PC-9 (cell line): ENCODE measurements at regions not wholly inside any gene's neighbourhood (a gene's known extent, or its start where the extent isn't known, plus 50 kb on each side); places are given as distances from the start of the nearest gene placed in this dataset.

ENCODE experiments used
- BruUV-seq: library from RNA; stranded (reverse); fragments of 400-500 nt; replicated peaks from 2 replicates; lab custom pipeline; 2021; lab: Mats Ljungman, UMichigan
- CTCF ChIA-PET: fragments of 300-600 bp; sonication (Branson Sonifier 250); formaldehyde crosslinking; loops from one replicate; lab custom pipeline; 2022; ENCODE audit warnings: antibody characterized with exemption; lab: Charles Lee
- POLR2A ChIA-PET: fragments of 300-600 bp; sonication (Branson Sonifier 250); formaldehyde crosslinking; loops from one replicate; lab custom pipeline; 2022; ENCODE audit warnings: antibody characterized with exemption; ENCODE audit not compliant: unreplicated experiment; lab: Charles Lee
- DNase-seq, 2 experiments: peaks; one replicate each; pipeline versions ENCODE4 v3.0.0 to v3.0.0-alpha.2; 2015 to 2022; ENCODE audit warnings: mixed read lengths in 1 of 2
- H2AFZ ChIP-seq: fragments of 200-600 bp; sonication (generic); 2 replicates; pipeline ENCODE4 v1.8.1; 2017; ENCODE audit warnings: antibody characterized with exemption
- H3F3A ChIP-seq: fragments of 200-600 bp; sonication (generic); 2 replicates; pipeline ENCODE4 v1.8.1; 2017; ENCODE audit warnings: antibody characterized with exemption, mild to moderate bottlenecking, low read depth; ENCODE audit not compliant: insufficient read depth
- H3K27ac ChIP-seq: fragments of 200-600 bp; sonication (generic); 2 replicates; pipeline ENCODE4 v1.6.1; 2016; ENCODE audit warnings: mixed run types
- H3K27me3 ChIP-seq: fragments of 200-600 bp; sonication (generic); 2 replicates; pipeline ENCODE4 v1.6.1; 2016; ENCODE audit warnings: low read depth, mixed run types; ENCODE audit not compliant: insufficient read depth
- H3K36me3 ChIP-seq: fragments of 200-600 bp; sonication (generic); 2 replicates; pipeline ENCODE4 v1.6.1; 2016; ENCODE audit warnings: low read depth, mixed run types
- H3K4me1 ChIP-seq: fragments of 200-600 bp; sonication (generic); replicated peaks from 2 replicates; pipeline ENCODE4 v1.6.1; 2016; ENCODE audit warnings: mixed run types; ENCODE audit not compliant: insufficient read depth
- H3K4me2 ChIP-seq: fragments of 200-600 bp; sonication (generic); 2 replicates; pipeline ENCODE4 v1.6.1; 2017; ENCODE audit warnings: mixed run types
- H3K4me3 ChIP-seq: fragments of 200-600 bp; sonication (generic); 2 replicates; pipeline ENCODE4 v1.6.1; 2016; ENCODE audit warnings: mixed run types
- H3K79me2 ChIP-seq: fragments of 200-600 bp; sonication (generic); 2 replicates; pipeline ENCODE4 v1.6.1; 2017; ENCODE audit warnings: low read depth, mixed run types
- H3K9me2 ChIP-seq: fragments of 200-600 bp; sonication (generic); 2 replicates; pipeline ENCODE4 v1.8.1; 2017; ENCODE audit warnings: mild to moderate bottlenecking; ENCODE audit not compliant: insufficient read depth
- H3K9me3 ChIP-seq: fragments of 200-600 bp; sonication (generic); 2 replicates; pipeline ENCODE4 v1.8.1; 2016; ENCODE audit warnings: low read depth; ENCODE audit not compliant: insufficient read depth
- H4K20me1 ChIP-seq: fragments of 200-600 bp; sonication (generic); 2 replicates; pipeline ENCODE4 v1.8.1; 2017; ENCODE audit not compliant: insufficient read depth
- CTCF ChIP-seq: fragments of 200-600 bp; sonication (generic); conservative IDR thresholded peaks from 2 replicates; pipeline ENCODE4 v1.6.1; 2017; ENCODE audit warnings: mixed run types, antibody characterized with exemption, mild to moderate bottlenecking, moderate library complexity
- EZH2 ChIP-seq: fragments of 200-600 bp; sonication (generic); IDR thresholded peaks from 2 replicates; pipeline ENCODE4 v1.8.0; 2017; ENCODE audit warnings: antibody characterized with exemption, low read depth
- intact Hi-C: fragments of 100-400 bp; cut with micrococcal nuclease; formaldehyde crosslinking; loops from one replicate; pipeline ENCODE4 v1.10.0; 2022; ENCODE audit not compliant: unreplicated experiment

- DNase-seq: no peak
- CTCF ChIA-PET: no interaction called here
- H3F3A ChIP-seq: no peaks in the 10 kb centered on the region
- no peaks in the 10 kb centered on the region for H3K9me2 ChIP-seq
- no peaks in the 10 kb centered on the region for H4K20me1 ChIP-seq
- no TSS peak for BruUV-seq
- no peak overlapping the region for H3K4me2 ChIP-seq
- TF ChIP-seq CTCF: no peak
- no peak for TF ChIP-seq EZH2
- POLR2A ChIA-PET: no interaction called here
- no peak overlapping the region for H3K27ac ChIP-seq
- intact Hi-C loops: no loop called here
- no peak overlapping the region for H2AFZ ChIP-seq
- H3K79me2 ChIP-seq: no peaks in the 10 kb centered on the region
- H3K4me1 ChIP-seq: no peaks in the 10 kb centered on the region
- no peaks in the 10 kb centered on the region for H3K9me3 ChIP-seq
- no peaks in the 10 kb centered on the region for H3K27me3 ChIP-seq
- no peak overlapping the region for H3K4me3 ChIP-seq
- no peaks in the 10 kb centered on the region for H3K36me3 ChIP-seq
These were observed 794.8 kb downstream of the HACE1 start for GRCh38 chr6:104064876-104065275.

GRCh38 chr6:104050455-104050854, 809.3 kb downstream of the HACE1 start:
- no peaks in the 10 kb centered on the region for H3K36me3 ChIP-seq
- DNase-seq: no peak
- POLR2A ChIA-PET: no interaction called here
- no peak overlapping the region for H2AFZ ChIP-seq
- BruUV-seq: no TSS peak
- H3F3A ChIP-seq: no peaks in the 10 kb centered on the region
- no peaks in the 10 kb centered on the region for H3K9me3 ChIP-seq
- H3K27me3 ChIP-seq: no peaks in the 10 kb centered on the region
- 0 out of 2 replicates have a peak, but pooled peaks cover 3% of the 10 kb centered on the region for H3K9me2 ChIP-seq
- intact Hi-C loops: no loop called here
- no peak overlapping the region for H3K4me2 ChIP-seq
- H3K4me3 ChIP-seq: no peak overlapping the region
- no peak overlapping the region for H3K27ac ChIP-seq
- TF ChIP-seq EZH2 (no peak), CTCF (no peak)
- H3K4me1 ChIP-seq: no peaks in the 10 kb centered on the region
- H3K79me2 ChIP-seq: no peaks in the 10 kb centered on the region
- no peaks in the 10 kb centered on the region for H4K20me1 ChIP-seq
- CTCF ChIA-PET: interaction anchor here (0.6 kb wide), 1 partner anchor 247 kb away, joined by 3 read pairs; no protein-coding TSS in a partner anchor

- no peaks in the 10 kb centered on the region for H3F3A ChIP-seq
- H3K9me2 ChIP-seq: no peaks in the 10 kb centered on the region
- no peaks in the 10 kb centered on the region for H4K20me1 ChIP-seq
- no peak overlapping the region for H3K27ac ChIP-seq
- BruUV-seq: no TSS peak
- no peak for DNase-seq
- no peak overlapping the region for H3K4me2 ChIP-seq
- ChIA-PET CTCF (no interaction called here), POLR2A (no interaction called here)
- no peaks in the 10 kb centered on the region for H3K4me1 ChIP-seq
- H3K36me3 ChIP-seq: no peaks in the 10 kb centered on the region
- TF ChIP-seq CTCF (no peak), EZH2 (no peak)
- H3K4me3 ChIP-seq: no peak overlapping the region
- no peaks in the 10 kb centered on the region for H3K79me2 ChIP-seq
- intact Hi-C loops: no loop called here
- H2AFZ ChIP-seq: no peak overlapping the region
- H3K27me3 ChIP-seq: no peaks in the 10 kb centered on the region
- H3K9me3 ChIP-seq: peaks cover 3% of the 10 kb centered on the region; the same call in 1 of the 2 replicates
These were observed 813.3 kb downstream of the HACE1 start for GRCh38 chr6:104046426-104046825.
